ENCODE measurements at regions not wholly inside any gene's neighbourhood (a gene's known extent, or its start where the extent isn't known, plus 50 kb on each side); places are given as distances from the start of the nearest gene placed in this dataset.
A peak's percentile ranks its signal among the peaks of the same experiment; 100 is the strongest.

- Histone ChIP-seq H3K4me1 (ENCODE audit: control insufficient read depth in 1 of 2, low read depth in 2 of 2) (no peaks in the 10 kb centered on the region), H3K27me3 (replicated peaks; ENCODE audit: insufficient read depth) (no peaks in the 10 kb centered on the region), H3K36me3 (no peaks in the 10 kb centered on the region), H3K27ac (no peak overlapping the region), H3K4me3 (no peak overlapping the region), H3K9me3 (no peaks in the 10 kb centered on the region)
- ATAC-seq (ENCODE audit: insufficient number of reproducible peaks, low FRiP score, low read depth) (no peak), DNase-seq (ENCODE audit: low spot score) (no peak)
- TF ChIP-seq, protein P1, sequence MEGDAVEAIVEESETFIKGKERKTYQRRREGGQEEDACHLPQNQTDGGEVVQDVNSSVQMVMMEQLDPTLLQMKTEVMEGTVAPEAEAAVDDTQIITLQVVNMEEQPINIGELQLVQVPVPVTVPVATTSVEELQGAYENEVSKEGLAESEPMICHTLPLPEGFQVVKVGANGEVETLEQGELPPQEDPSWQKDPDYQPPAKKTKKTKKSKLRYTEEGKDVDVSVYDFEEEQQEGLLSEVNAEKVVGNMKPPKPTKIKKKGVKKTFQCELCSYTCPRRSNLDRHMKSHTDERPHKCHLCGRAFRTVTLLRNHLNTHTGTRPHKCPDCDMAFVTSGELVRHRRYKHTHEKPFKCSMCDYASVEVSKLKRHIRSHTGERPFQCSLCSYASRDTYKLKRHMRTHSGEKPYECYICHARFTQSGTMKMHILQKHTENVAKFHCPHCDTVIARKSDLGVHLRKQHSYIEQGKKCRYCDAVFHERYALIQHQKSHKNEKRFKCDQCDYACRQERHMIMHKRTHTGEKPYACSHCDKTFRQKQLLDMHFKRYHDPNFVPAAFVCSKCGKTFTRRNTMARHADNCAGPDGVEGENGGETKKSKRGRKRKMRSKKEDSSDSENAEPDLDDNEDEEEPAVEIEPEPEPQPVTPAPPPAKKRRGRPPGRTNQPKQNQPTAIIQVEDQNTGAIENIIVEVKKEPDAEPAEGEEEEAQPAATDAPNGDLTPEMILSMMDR (IDR thresholded peaks at IDR 0.05) = no peak
Observed at GRCh38 chr5:86137297-86137696, 480.4 kb upstream of the COX7C start.

DNA sequence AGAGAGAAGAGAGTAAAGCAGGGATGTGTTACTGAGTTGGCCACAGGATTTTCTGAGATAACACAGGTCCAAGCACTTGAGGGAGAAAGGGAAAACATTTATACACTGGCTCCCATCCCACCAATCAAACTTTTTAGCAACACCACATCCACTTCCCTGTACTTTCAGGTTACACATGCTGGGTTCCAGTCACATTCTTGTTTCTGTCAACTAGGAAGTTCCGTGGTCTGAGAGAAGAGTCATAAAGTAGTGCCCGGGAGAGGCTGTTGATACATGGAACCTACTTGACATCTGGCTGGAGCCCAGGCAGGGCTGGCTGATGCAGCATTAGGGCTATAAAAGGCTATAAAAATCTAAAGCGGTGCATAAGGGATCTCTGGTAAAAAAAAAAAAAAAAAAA, 473.9 kb upstream of the COX7C start:
- H3K4me1 ChIP-seq (ENCODE audit: control insufficient read depth in 1 of 2, low read depth in 2 of 2) = peaks cover 0 to 12% of the 10 kb centered on the region in 2 donors
- no peak for ATAC-seq (ENCODE audit: insufficient number of reproducible peaks, low FRiP score, low read depth)
- H3K27me3 ChIP-seq (replicated peaks; ENCODE audit: insufficient read depth) = no peaks in the 10 kb centered on the region
- no peaks in the 10 kb centered on the region for H3K9me3 ChIP-seq
- peak overlapping the region in 1 of 2 donors; percentile 11 for H3K27ac ChIP-seq
- TF ChIP-seq, protein P1 (IDR thresholded peaks at IDR 0.05) = no peak
- no peak for DNase-seq (ENCODE audit: low spot score)
- H3K36me3 ChIP-seq = no peaks in the 10 kb centered on the region
- H3K4me3 ChIP-seq = no peak overlapping the region

DNA sequence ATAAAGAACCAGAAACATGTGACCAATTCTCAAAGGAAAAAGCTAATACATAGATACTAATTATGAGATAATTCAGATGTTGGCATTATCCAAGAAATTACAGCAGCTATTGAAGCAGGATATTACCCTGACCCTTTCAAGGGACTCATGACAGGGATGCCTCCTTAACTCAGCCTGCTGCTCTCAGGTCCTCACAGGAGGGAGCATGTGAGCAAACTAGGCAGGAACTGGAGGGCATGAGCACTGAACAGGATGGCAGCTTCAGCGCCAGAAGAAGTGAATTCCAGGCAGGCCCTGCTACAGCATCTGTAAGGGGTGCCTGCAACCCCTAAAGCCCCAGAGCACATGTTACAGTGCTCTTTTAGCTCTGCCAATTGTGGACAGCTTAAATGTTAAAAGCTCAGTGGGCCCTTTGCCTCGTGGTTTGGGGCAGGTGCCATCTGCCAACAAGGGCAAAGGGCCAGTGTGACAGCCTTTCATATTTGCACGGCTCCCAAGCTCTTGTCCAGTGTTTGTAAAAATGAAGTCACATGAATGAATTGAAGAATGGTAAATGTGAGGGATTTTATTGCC, 464.7 kb upstream of the COX7C start:
- Histone ChIP-seq H3K4me1 (ENCODE audit: control insufficient read depth in 1 of 2, low read depth in 2 of 2) (no peaks in the 10 kb centered on the region), H3K4me3 (no peak overlapping the region), H3K9me3 (no peaks in the 10 kb centered on the region), H3K27ac (no peak overlapping the region), H3K27me3 (replicated peaks; ENCODE audit: insufficient read depth) (no peaks in the 10 kb centered on the region), H3K36me3 (no peaks in the 10 kb centered on the region)
- TF ChIP-seq, protein P1 (IDR thresholded peaks at IDR 0.05) = no peak
- DNase-seq (ENCODE audit: low spot score) (no peak), ATAC-seq (ENCODE audit: insufficient number of reproducible peaks, low FRiP score, low read depth) (no peak)

GRCh38 chr5:86155796-86156195, 461.9 kb upstream of the COX7C start:
- no peak for ATAC-seq (ENCODE audit: insufficient number of reproducible peaks, low FRiP score, low read depth)
- Histone ChIP-seq H3K27ac (no peak overlapping the region), H3K4me1 (ENCODE audit: control insufficient read depth in 1 of 2, low read depth in 2 of 2) (no peaks in the 10 kb centered on the region), H3K4me3 (no peak overlapping the region), H3K27me3 (replicated peaks; ENCODE audit: insufficient read depth) (no peaks in the 10 kb centered on the region), H3K36me3 (no peaks in the 10 kb centered on the region), H3K9me3 (no peaks in the 10 kb centered on the region)
- DNase-seq (ENCODE audit: low spot score) = no peak
- TF ChIP-seq, protein P1 (IDR thresholded peaks at IDR 0.05) = no peak

- ATAC-seq (ENCODE audit: insufficient number of reproducible peaks, low FRiP score, low read depth) = no peak
- no peak for DNase-seq (ENCODE audit: low spot score)
- Histone ChIP-seq H3K9me3 (no peaks in the 10 kb centered on the region), H3K36me3 (no peaks in the 10 kb centered on the region), H3K27ac (no peak overlapping the region), H3K4me3 (no peak overlapping the region), H3K27me3 (replicated peaks; ENCODE audit: insufficient read depth) (no peaks in the 10 kb centered on the region), H3K4me1 (ENCODE audit: control insufficient read depth in 1 of 2, low read depth in 2 of 2) (peaks cover 0 to 4% of the 10 kb centered on the region in 2 donors)
- TF ChIP-seq, protein P1 (IDR thresholded peaks at IDR 0.05) = no peak
Observed at GRCh38 chr5:86170194-86170593, 447.5 kb upstream of the COX7C start.
